NCI-H1694 treated with DMSO at 0.1 percent for 48 hours (cell line): ENCODE measurements at regions not wholly inside any gene's neighbourhood (a gene's known extent, or its start where the extent isn't known, plus 50 kb on each side); places are given as distances from the start of the nearest gene placed in this dataset.
"Not testable (repeated sequence)": the region's sequence is repeated elsewhere in the genome, so short reads cannot be mapped to it uniquely, and the experiment has no call there.

Experiments
- DNase-seq: peaks from one replicate; lab custom pipeline; 2025; lab: John Stamatoyannopoulos, UW

DNA sequence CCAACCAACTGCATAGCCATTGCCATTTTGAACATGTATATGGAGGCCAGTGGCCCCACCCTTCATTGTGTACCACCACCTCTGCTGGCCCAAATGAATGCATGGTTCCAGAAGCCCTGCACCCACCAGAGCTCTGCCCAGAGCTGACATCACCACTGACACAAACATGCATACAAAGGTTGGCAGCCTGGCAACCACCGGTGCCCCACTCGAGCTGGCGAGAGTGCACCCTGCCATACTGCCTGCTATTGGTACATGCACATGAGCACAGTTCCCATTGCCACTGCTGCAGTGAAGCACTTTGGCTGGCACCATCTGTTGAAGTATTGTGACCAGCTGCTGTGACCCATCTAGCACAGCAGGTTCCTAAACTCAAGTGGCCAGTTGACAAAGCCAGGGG, 1564.9 kb downstream of the OLFM4 start:
- DNase-seq: no peak

DNA sequence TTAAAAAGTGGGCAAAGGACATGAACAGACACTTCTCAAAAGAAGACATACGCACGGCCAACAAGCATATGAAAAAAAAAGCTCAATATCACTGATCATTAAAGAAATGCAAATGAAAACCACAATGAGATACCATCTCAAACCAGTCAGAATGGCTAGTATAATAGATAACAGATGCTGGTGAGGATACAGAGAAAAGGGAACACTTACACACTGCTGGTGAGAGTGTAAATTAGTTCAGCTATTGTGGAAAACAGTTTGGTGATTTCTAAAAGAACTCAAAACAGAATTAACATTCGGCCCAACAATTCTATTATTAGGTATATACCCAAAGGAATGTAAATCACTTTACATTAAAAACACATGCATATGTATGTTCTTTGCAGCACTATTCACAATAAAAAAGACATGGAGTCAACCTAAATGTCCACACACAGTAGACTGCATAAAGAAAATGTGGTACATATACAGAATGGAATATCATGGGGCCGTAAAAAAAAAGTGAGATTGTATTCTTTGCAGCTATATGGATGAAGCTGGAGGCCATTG, 1569.0 kb downstream of the OLFM4 start:
- no peak for DNase-seq

DNA sequence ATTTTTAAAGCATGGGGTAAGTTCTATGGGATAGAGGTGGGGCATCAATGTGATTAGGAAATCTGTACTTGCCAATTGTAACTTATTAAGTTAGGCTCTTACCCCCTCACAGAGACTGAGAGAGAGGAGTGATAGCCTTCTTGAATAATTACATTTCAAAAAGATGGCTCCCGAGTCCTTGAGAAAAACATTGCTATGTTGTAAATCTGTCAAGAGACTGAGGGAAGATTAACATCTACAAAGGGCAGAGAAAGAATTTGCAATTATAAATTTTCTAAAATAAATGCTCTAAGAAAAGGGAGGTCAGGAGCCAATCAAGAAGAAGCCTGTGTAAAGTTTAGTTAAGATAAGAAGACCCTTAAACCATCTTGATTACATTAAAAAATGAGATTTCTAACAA, 1570.8 kb downstream of the OLFM4 start:
- no peak for DNase-seq

DNA sequence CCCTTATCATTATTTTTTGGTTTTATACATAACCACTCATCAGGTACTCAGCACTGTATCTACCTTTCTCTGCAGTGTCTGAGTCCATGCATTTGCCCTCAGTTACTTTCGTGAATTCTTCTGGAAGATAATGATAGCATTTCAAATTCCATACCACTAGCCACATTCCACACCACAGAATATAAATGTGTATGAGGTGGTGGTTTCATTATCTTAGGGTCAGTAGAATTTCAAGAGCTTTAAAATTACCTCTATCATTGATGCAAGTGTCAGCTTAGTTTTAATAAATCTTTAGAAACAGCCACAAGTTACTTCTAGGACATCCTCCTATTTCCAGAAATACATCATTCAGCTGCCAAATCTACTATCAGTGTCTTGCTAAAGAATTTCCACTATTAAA, 1578.3 kb downstream of the OLFM4 start:
- DNase-seq: no peak

DNA sequence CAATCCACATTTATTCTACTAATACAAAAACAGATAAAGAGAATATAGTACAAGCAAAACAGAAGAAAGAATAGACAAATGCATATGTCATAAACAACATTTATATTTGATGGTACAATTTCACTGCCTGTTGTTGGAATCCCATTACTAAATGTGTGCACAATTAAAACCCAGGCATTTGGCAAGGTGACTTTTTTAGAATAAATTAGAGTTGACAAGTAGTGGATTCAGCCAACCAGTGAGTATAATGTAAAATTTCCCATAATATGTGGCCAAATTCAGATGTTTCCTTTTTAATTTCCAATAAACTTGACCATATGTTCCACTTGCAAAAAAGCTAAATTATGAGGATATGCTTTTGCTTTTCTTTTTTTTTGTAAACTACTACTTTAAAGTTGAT, 1578.8 kb downstream of the OLFM4 start:
- no peak for DNase-seq

DNA sequence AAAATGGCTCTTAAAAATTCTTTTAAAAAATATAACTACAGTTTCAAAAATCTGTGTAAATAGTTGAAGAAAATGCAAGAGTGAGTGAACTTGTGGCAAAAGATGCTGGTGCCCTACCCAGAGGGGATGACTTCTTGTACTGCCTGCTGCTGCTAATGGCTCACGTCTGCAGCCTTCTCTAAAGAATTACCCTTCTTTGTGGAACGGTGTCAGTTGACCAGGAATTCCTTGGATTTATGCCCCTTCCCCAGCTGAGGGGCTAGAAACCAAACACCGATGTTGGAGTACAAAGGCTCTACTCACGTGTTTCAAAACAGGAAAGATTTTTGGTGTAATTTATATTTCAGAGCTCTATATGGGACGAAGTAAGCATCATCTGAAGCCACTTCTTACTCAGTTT, 1582.8 kb downstream of the OLFM4 start:
- DNase-seq: no peak

DNA sequence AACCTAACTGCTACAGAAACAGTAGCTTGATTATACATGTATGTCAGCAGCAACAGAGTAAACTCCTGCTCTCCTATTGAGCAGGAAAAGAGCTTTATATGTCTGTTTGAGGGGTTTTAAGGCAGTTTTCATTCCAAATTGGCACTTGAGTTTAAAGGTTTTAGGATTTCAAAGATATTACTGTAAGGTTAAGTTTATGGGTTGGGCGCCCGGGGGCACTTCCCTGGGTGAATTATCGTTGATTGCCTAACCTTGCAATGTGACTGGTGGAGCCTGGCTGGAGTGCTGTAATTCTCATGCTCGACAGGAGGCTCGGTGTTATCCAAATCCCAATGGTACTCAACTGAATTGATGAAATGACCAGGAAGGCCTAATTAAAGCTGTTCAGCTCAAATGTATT, 1586.1 kb downstream of the OLFM4 start:
- DNase-seq: no peak

DNA sequence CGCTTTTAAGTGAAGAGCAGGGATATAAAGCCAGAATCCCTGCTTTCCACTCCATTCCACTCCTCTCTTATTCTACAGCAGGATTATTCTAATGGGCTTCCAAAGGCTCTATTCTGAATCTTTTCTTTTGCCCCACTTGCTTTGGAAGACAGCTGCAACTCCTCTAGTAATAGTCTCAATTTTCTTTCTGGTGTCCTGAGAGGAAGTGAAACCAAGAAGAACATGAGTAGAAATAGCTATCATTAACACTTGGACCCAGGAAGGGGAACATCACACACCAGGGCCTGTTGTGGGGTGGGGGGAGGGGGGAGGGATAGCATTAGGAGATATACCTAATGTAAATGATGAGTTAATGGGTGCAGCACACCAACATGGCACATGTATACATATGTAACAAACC, 1597.9 kb downstream of the OLFM4 start:
- not testable (repeated sequence) for DNase-seq

DNA sequence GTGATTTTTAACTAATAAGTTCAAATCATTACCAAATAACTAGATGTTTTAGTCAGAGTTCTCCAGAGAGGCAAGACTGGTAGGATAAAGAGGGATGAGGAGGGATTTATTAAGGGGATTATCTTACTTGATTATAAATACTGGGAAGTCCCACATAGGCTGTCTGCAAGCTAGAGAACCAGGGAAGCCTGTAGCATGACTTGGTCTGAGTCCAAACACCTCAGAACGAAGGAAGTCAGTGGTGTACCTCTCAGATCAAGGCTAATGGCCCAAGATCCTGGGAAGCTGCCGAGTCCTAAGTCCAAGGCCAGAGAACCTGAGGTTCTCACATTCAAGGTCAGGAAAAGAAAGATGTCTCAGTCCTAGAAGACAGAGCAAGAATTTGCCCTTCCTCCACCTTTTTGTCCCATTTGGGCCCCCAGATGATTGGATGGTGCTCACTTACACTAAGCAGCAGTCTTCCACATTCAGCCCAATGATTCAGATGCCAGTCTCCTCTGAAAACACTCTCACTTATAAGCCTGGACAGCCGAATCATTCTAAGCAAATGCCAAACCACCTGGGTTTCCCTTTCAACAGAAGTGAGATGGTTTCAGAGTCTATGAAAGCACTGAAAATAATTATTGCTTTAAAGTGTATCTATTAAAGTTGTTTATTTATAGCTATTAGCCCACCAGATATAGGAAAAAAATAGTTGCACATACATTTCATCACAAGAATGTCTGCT, 1599.2 kb downstream of the OLFM4 start:
- no peak for DNase-seq

DNA sequence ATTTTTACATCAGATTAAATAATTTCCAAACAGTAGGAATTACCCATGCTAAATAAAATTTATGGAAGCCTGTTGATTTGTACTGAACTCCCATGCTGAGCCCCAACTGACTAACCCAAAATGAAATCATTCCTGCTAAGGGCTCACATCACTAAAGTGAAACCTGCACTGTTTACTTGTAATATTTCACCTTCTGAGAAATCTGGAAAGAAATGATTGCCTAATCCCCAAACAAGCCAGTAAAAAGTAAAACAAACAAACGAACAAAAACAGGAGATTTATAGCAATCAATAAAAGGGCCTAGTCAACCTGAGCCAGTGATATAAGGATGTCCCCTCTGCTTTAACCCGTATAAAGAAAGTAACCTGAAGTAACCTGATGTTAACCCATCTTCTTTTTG, 1599.8 kb downstream of the OLFM4 start:
- no peak for DNase-seq

DNA sequence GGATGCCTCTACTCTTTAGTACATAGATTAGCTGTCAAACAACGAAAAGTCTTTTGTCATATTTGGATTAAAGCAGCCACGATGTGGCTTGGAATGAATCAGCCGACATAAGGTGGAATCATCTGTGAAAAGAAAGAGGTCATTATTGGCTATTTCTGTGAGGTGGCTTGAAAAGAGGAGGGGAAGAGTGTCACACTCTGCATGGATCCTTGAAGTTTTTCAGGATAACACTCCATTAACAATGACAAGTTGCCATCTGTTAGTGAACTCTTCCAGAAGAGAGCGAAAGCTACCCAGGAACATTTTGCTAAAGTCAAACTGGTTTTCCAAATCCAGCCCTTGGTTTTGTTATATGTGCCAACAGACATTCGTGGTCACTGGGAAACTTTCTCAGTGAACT, 1604.8 kb downstream of the OLFM4 start:
- no peak for DNase-seq

DNA sequence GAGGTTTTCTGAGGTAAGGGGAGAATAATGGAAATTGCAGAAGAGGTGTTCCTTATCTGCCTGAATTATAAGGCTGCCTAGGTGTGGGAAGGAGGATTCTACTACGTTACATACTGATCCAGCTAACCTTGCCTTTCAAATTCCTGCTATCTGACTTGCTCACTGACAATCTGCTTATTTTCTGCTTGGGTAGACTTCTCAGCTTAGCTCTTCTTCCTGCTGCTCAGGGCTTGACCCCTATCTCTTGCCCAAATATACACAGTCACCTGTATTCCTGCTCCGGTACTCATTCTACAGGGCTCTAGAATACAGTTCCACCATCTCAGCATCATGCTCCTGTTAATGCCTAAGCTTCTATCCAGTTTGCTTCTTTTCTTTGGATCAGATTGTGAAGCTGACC, 1607.6 kb downstream of the OLFM4 start:
- no peak for DNase-seq

DNA sequence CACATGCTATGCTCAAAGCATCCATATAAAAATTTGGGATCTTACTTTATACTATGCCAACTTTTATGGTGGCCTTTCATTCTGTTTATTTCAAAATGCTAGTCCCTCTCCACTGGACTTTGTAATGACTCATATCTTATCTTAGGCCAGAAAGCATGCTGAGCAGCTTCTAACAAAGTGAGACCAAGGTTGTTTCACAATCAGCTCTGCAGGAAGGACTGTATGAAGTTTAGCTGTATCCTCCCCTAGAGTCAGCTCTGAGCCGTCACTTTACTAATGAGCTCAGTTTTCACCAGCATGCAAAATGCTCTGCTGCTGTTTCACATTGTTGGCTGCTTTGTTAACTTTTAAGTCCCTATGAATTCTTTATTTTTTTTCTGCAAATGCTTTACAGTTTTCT, 1608.8 kb downstream of the OLFM4 start:
- no peak for DNase-seq

DNA sequence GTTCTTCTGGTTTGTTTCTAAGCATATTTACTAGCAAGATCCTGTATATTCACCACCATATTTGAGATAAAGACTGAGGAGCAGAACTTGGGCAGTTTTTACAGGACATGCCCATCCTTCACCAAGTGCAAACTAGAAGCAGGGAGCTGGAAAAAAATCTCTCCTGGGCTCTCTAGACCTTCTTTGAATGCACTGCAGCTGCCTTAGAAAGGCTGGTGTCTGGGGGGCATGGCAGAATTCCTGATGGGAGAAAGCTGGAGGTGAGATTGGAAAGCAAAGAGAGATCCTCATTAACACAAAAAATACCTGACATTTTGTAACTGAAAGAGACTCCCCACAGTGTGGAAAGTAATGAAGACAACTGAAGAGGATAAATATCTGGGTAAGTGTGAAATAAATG, 1612.1 kb downstream of the OLFM4 start:
- DNase-seq: no peak

DNA sequence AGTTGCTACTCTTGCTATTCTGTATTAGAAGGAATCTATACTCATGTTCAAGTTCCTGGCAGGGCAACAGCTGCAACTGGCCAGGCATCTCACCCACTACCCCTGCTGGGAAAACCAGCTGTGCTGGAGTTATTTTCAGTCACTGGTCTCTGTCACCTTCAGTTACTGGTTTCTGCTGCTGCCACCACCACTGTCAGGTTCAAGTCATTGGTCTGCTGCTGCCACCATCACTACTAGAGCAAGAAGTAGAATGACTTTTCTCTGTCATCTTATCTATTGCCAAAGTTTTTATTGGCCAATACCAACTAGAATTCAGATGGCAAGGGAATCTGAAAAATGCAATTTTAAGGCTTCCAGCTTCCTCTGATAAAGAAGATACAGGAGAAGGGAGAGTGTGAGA, 1615.2 kb downstream of the OLFM4 start:
- DNase-seq: no peak

DNA sequence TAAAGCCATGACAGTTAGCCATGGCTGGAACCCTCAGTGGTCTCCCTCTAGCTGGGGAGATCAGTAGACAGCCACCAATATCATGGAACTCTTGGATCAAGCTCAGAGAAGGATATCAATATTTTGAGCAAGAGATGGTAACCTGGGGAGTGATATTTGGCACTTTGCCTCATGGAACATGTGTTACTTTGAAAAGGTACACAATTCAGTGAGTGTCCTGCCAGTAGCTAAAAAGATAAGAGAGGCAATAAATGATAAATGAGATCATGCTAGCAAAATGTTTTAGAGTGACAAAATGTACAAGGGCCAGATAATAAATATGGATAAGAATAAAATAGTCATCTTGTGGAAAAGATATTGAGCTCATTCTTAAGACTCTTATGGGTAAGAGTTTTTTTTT, 1618.7 kb downstream of the OLFM4 start:
- no peak for DNase-seq

DNA sequence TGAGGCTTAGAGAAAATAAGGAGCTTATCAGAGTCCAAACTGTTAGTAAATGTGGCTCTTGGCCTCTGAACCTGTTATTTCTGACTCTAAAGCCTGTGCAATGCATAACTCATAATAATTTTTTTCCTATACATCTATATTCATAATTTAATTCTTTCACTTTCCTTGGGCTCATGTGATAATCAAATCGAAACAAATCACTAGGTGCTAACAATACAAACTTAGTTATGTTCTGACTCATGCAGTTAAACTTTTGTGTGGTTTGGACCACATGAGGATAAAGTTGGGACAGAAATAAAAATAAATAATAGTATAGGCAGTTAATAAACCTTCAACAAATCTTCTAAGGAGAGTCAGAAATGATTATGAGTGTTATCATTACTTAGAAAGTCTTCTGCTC, 1629.0 kb downstream of the OLFM4 start:
- DNase-seq: no peak

DNA sequence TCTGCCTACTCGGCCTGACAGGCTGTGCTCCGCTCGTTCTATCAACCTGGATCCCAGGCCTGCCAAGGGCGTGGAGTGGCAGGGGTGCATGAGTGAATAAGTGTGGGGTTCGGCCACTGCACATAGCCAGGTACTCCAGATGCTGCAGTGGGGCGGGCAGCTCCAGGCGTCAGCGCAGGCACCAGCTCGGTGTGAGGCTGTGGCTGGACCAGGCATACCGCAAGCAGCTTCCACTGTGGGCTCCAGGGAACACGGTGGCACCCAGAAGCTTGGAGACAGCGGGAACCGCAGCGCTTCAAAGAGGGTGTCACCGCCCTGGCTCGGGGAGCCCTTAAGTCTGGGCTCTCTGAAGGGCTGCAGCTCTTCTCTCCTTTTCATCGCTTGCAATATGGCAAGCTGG, 1630.2 kb downstream of the OLFM4 start:
- DNase-seq: no peak

DNA sequence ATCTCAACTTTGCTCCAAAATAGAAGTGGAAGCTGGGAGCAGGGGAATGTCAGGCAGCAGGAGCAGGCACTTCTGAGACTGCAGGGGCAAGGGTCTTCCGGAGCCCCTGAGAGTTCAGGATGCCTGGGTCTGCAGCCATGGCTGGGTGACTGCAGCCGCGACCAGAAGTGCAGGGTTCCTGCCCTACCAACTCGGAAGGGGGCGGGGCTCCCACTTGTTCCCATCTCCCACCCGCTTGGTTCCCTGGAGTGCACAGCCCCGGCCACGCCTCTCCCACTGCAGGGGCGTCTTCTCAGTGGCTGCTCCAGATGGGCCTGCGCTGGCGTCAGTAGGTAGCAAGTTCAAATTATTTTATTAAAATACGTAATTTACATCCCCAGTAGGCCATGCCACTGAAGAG, 1631.7 kb downstream of the OLFM4 start:
- no peak for DNase-seq

DNA sequence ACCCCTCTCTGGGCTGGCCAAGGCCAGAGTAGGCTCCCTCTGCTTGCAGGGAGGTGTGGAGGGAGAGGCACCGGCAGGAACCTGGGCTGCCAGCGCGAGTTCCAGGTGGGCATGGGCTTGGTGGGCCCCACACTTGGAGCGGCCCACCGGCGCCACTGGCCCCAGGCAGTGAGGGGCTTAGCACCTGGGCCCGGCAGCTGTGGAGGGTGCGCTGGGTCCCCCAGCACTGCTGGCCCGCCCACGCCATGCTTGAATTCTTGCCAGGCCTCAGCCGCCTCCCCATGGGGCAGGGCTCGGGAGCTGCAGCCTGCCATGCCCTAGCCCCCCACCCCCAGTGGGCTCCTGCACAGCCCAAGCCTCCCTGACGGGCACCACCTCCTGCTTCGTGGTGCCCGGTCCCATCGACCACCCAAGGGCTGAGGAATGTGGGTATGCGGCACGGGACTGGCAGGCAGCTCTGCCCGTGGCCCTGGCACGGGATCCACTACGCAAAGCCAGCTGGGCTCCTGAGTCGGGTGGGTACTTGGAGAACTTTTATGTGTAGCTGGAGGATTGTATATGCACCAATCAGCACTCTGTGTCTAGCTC, 1648.0 kb downstream of the OLFM4 start:
- DNase-seq: no peak

DNA sequence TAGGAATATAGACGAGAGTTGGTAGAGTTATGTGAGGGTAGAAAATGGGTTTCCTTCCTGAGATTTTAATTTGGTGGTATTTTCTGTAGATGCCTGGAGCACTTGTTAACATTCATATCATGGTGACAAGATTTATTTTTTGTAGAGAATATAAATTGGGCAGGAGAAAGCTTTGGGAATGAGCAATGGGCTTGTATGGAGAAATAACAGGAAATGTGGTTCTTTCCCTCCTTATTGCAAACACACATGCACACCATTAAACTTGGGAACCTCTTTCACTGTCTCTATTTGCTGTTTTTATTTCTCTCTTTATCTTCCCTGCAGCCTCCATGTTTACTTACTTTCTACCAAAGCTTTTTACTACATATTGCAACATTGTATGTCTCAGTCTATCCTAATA, 1653.6 kb downstream of the OLFM4 start:
- DNase-seq: no peak

DNA sequence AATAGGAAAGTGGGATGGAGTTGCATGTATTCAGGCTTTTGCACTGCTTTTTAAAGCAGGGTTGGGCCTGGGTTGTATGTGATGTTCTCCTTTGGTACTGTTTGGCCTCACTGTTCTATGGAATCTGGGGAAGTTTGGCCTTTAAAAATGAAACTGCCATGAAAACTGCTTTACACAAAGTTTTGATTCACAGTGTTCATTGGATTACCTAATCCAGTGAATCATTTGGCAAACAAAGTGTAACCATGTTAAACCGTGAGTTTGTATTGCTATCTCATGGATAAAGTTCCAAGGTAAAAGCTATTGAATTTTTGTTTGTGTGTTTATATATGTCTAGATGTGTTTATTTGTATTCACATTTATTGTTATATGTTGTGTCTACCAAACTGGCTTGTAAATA, 1658.6 kb downstream of the OLFM4 start:
- no peak for DNase-seq

DNA sequence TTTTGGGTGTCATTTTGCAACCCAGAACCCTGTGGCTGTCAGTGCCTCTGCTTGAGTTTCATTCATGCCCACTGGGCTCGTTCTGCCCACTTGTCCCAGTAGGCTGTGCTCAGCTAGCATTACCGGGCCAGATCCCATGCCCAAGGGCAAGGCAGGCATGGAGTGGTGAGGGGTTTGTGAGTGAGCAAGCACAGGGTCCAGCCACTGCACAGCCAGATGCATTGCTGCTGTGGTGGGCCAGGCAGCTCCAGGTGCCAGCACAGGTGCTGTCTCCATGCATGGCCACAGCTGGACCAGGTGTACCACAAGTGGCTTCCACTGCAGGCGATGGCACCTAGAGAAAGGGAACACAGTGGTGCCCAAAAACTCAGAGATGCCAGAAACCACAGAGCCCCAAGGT, 1671.2 kb downstream of the OLFM4 start:
- no peak for DNase-seq

DNA sequence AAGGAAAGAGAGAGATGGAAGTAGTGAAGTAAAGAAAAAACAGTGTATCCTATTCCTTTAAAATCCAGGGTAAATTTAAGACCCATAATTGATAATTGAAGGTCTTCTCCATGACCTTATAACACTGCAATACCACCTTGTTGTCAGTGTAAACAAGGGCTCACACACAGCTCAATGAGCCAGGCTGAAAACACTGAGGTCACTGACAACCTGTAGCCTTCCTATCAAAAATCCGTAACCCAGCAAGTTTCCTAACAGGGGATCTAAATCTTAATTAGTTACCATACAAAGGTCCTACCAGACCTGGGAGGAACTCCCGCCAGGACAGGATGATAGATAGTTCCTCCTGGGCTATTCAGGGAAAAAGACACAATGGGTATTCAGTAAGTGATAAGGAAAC, 1677.1 kb downstream of the OLFM4 start:
- DNase-seq: no peak
